K562 (cell line): ENCODE measurements at regions not wholly inside any gene's neighbourhood (a gene's known extent, or its start where the extent isn't known, plus 50 kb on each side); places are given as distances from the start of the nearest gene placed in this dataset.

ENCODE experiments used
- ATAC-seq: fragments of 200-7000 bp; cut with Tn5 transposase; 3 replicates; pipeline ENCODE4 v1.9.1; 2020; ENCODE audit warnings: moderate library complexity
- BruUV-seq: library from RNA; stranded (reverse); fragments of 400-500 nt; replicated peaks from 2 replicates; lab custom pipeline; 2021; lab: Mats Ljungman, UMichigan
- CTCF ChIA-PET: fragments of 300-600 bp; formaldehyde crosslinking; extraction: SDS; loops from one replicate; lab custom pipeline; 2021; ENCODE audit warnings: low intra/inter-chr PET ratio; lab: Yijun Ruan, JAX
- POLR2A ChIA-PET: fragments of 300-600, 350-650 bp; sonication (Branson Sonifier 250); formaldehyde crosslinking; extraction: SDS; loops from one replicate; lab custom pipeline; 2021; ENCODE audit warnings: antibody characterized with exemption, inconsistent platforms; lab: Yijun Ruan, JAX
- DNase-seq, 4 experiments: peaks; one replicate each; pipeline versions ENCODE4 v3.0.0 to v3.0.0-alpha.2; 2011 to 2018; ENCODE audit warnings: low spot score in 3 of 4, mixed read lengths in 3 of 4; ENCODE audit errors: extremely low read depth in 1 of 4
- FAIRE-seq: peaks from 2 replicates; lab custom pipeline; 2011; peaks lifted over from hg19 to GRCh38; lab: Jason Lieb, UNC
- H2AFZ ChIP-seq: 2 replicates; pipeline ENCODE4 v1.6.0; 2011; ENCODE audit warnings: low read depth, low read length, control low read depth, inconsistent platforms
- H3K27ac ChIP-seq: fragments of 200-600 bp; 3 replicates; pipeline ENCODE4 v1.8.0; 2011; ENCODE audit warnings: low read depth, mild to moderate bottlenecking, control low read depth, inconsistent platforms, low read length, moderate library complexity, mixed read lengths; ENCODE audit errors: extremely low read depth
- H3K27me3 ChIP-seq, 2 experiments: fragments of 300-600 bp in 1 of 2; 2 replicates in 1 of 2; 3 replicates in 1 of 2; pipeline versions ENCODE4 v1.6.0 to v1.8.0; 2011; ENCODE audit warnings: inconsistent platforms in 2 of 2, low read length in 2 of 2, mild to moderate bottlenecking in 1 of 2, mixed read lengths in 1 of 2, moderate library complexity in 1 of 2; ENCODE audit not compliant: control insufficient read depth in 2 of 2, insufficient read depth in 2 of 2
- H3K36me3 ChIP-seq: fragments of 300-600 bp; 3 replicates; pipeline ENCODE4 v1.8.0; 2011; ENCODE audit warnings: mild to moderate bottlenecking, low read length, inconsistent platforms; ENCODE audit not compliant: control insufficient read depth, insufficient read depth
- H3K4me1 ChIP-seq, 2 experiments: fragments of 200-600 bp in 1 of 2; replicated peaks in 1 of 2; 2 replicates in 1 of 2; 3 replicates in 1 of 2; pipeline versions ENCODE4 v1.5.1 to v1.8.0; 2011; ENCODE audit warnings: inconsistent platforms in 2 of 2, low read length in 2 of 2, mild to moderate bottlenecking in 1 of 2, mixed read lengths in 1 of 2, moderate library complexity in 1 of 2; ENCODE audit not compliant: control insufficient read depth in 2 of 2, insufficient read depth in 2 of 2
- H3K4me2 ChIP-seq: 2 replicates; pipeline ENCODE4 v1.6.1; 2011; ENCODE audit warnings: low read length, control low read depth, inconsistent platforms, mixed read lengths; ENCODE audit not compliant: insufficient read depth
- H3K4me3 ChIP-seq: fragments of 200-600 bp; sonication (generic), shearing (Covaris generic); 2 replicates; pipeline ENCODE4 v1.5.1; 2016; ENCODE audit warnings: control low read depth, inconsistent platforms
- H3K79me2 ChIP-seq: fragments of 200-600 bp; 3 replicates; pipeline ENCODE4 v1.8.0; 2011; ENCODE audit warnings: low read length, inconsistent platforms; ENCODE audit not compliant: control insufficient read depth, insufficient read depth
- H3K9ac ChIP-seq, 2 experiments: 2 replicates each; pipeline versions ENCODE4 v1.6.0 to v1.6.1; 2011; ENCODE audit warnings: low read depth in 2 of 2, low read length in 2 of 2, control low read depth in 1 of 2, inconsistent platforms in 1 of 2, mild to moderate bottlenecking in 1 of 2, mixed read lengths in 1 of 2; ENCODE audit not compliant: insufficient read depth in 1 of 2
- H3K9me1 ChIP-seq: one replicate; pipeline ENCODE4 v1.6.0; 2011; ENCODE audit warnings: inconsistent platforms, mild to moderate bottlenecking, low read length, moderate library complexity; ENCODE audit not compliant: control insufficient read depth, insufficient read depth
- H3K9me3 ChIP-seq: replicated peaks from 2 replicates; pipeline ENCODE4 v1.5.1; 2011; ENCODE audit warnings: low read depth, low read length, inconsistent platforms; ENCODE audit not compliant: control insufficient read depth, insufficient read depth
- H4K20me1 ChIP-seq: replicated peaks from 2 replicates; pipeline ENCODE4 v1.6.1; 2011; ENCODE audit warnings: low read length, inconsistent platforms, mixed read lengths; ENCODE audit not compliant: control insufficient read depth, insufficient read depth
- CREM ChIP-seq: IDR thresholded peaks from 2 replicates; pipeline ENCODE4 v1.6.1; 2014; ENCODE audit warnings: antibody characterized with exemption, low read depth
- MCM5 ChIP-seq: fragments of 450-650 bp; IDR thresholded peaks from 2 replicates; pipeline ENCODE4 v1.6.1; 2016; ENCODE audit warnings: low read depth
- RBM17 ChIP-seq: fragments of 200-400 bp; formaldehyde crosslinking; IDR thresholded peaks from 2 replicates; pipeline ENCODE4 v1.6.1; 2017; ENCODE audit warnings: low read depth, mild to moderate bottlenecking, low read length, borderline replicate concordance
- RBM25 ChIP-seq: fragments of 200-400 bp; formaldehyde crosslinking; IDR thresholded peaks from 2 replicates; pipeline ENCODE4 v1.6.1; 2018; ENCODE audit warnings: low read length, low read depth, moderate library complexity; ENCODE audit not compliant: severe bottlenecking
- WGBS: fragments of 100-300 bp; shearing (Covaris generic); methylation state at CpG from one replicate; pipeline ENCODE4 v1.1.6; 2016; ENCODE audit warnings: low coverage, mixed read lengths; ENCODE audit not compliant: insufficient coverage; ENCODE audit errors: missing lambda C conversion rate; 5-methylcytosine and 5-hydroxymethylcytosine counted together
- in situ Hi-C: fragments of 300-500 bp; cut with MboI; formaldehyde crosslinking; loops from 4 replicates; pipeline ENCODE4 v1.15.0; 2018; ENCODE audit warnings: inconsistent platforms, mixed read lengths
- intact Hi-C: fragments of 100-400 bp; cut with micrococcal nuclease; formaldehyde crosslinking; loops from 2 replicates; pipeline ENCODE4 v1.14.2; 2022
- TF ChIP-seq, protein P1 (sequence below): fragments of 200-400 bp; formaldehyde crosslinking; IDR thresholded peaks from 2 replicates; pipeline ENCODE4 v1.6.1; 2017; ENCODE audit warnings: mild to moderate bottlenecking, low read depth, low read length, moderate library complexity

DNA sequence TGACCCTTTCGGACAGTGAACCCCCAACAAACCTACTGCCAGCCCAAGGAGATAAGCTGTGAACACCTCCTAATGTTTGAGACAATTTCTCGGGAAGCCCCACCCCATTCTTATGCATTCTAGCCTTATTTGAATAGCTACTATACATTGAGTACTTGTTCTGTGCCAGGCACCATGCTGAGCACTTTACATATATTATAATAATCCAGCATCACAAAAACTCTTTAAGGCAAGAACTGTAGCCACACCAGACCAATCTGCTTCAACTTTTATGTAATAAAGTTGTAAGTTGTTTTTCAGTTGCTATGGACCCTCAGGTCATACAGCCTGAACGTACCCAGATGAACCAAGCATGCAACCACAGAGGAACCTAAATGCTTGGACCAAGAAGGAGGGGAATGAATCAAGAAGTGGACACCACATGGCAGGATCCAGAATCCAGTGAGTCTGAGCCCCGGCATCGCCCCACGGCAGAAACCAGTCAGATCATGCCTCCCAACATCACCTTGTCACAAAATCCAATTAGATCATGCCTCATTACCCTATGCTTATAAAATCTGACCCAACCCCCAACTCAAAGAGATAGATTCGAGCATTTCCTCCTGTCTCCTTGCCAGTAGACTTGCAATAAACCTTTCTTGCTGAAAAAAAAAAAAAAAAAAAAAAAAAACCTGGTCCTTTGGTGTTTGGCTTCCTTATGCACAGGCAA lies 225.0 kb downstream of the QDPR start (continued):
- TF ChIP-seq RBM17, result no peak
- TF ChIP-seq MCM5, result no peak

DNA sequence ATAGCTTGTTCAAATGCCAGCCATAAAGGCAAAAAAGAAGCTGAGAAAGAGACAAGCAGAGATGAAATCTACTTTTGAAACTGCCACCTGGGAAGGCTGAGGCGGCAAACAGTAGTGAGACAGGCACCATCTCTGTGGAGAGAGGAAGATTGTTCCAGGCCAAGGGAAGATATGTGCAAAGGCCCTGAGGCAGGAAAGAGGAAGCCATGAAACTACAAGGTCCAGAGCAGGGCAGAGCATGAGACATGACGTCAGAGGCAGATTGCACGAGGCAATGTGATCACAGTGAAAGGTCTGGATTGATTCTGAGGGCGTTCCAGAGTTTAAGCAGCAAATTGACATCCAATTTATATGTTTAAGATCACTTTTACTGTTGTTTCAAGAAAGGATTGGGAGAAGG lies 226.1 kb downstream of the QDPR start:
- Histone ChIP-seq H3K36me3 (no peaks in the 10 kb centered on the region), H3K27ac (no peak overlapping the region), H3K9me3 (no peaks in the 10 kb centered on the region), H2AFZ (no peak overlapping the region), H3K4me3 (no peak overlapping the region), H4K20me1 (no peaks in the 10 kb centered on the region)
- FAIRE-seq (no peak), ATAC-seq (no peak), DNase-seq (no peak)
- POLR2A ChIA-PET, result interaction anchor here (0.6 to 0.7 kb wide), 2 partner anchors 187 to 367 kb away, joined by 3 to 4 read pairs; no protein-coding TSS in a partner anchor
- intact Hi-C loops, result no loop called here
- BruUV-seq, result no TSS peak
- TF ChIP-seq CREM, result 0 out of 2 replicates have a peak, but pooled peaks have one; percentile 10
- TF ChIP-seq, protein P1, sequence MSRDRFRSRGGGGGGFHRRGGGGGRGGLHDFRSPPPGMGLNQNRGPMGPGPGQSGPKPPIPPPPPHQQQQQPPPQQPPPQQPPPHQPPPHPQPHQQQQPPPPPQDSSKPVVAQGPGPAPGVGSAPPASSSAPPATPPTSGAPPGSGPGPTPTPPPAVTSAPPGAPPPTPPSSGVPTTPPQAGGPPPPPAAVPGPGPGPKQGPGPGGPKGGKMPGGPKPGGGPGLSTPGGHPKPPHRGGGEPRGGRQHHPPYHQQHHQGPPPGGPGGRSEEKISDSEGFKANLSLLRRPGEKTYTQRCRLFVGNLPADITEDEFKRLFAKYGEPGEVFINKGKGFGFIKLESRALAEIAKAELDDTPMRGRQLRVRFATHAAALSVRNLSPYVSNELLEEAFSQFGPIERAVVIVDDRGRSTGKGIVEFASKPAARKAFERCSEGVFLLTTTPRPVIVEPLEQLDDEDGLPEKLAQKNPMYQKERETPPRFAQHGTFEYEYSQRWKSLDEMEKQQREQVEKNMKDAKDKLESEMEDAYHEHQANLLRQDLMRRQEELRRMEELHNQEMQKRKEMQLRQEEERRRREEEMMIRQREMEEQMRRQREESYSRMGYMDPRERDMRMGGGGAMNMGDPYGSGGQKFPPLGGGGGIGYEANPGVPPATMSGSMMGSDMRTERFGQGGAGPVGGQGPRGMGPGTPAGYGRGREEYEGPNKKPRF, result no peak
- TF ChIP-seq RBM25, result peak; percentile 49
- TF ChIP-seq, all 486 proteins: peak for 2
- Histone ChIP-seq H3K4me2 (no peak overlapping the region), H3K4me1 (no peaks in the 10 kb centered on the region), H3K9me1 (no peaks in the 10 kb centered on the region), H3K9ac (no peak overlapping the region), H3K27me3 (no peaks in the 10 kb centered on the region; a peak in 1 of 5 replicates), H3K79me2 (no peaks in the 10 kb centered on the region)
- WGBS, result 0% methylated on average over 4 of the region's 4 CpGs
- CTCF ChIA-PET, result no interaction called here
- in situ Hi-C loops, result no loop called here
